AG04450 (cell line): ENCODE measurements at regions not wholly inside any gene's neighbourhood (a gene's known extent, or its start where the extent isn't known, plus 50 kb on each side); places are given as distances from the start of the nearest gene placed in this dataset.
"Not testable (repeated sequence)": the region's sequence is repeated elsewhere in the genome, so short reads cannot be mapped to it uniquely, and the experiment has no call there.

Experiments used
- CTCF ChIA-PET: fragments of 300-600, 350-600 bp; formaldehyde crosslinking; extraction: SDS; loops from one replicate; lab custom pipeline; 2022; ENCODE audit warnings: antibody characterized with exemption, inconsistent platforms; lab: Charles Lee
- POLR2A ChIA-PET: fragments of 350-600 bp; formaldehyde crosslinking; extraction: SDS; loops from one replicate; lab custom pipeline; 2021; ENCODE audit warnings: antibody characterized with exemption, inconsistent platforms; lab: Yijun Ruan, JAX
- DNase-seq: peaks from one replicate; pipeline ENCODE4 v3.0.0-alpha.2; 2011; ENCODE audit warnings: low read depth, low spot score
- H3K27ac ChIP-seq: one replicate; pipeline ENCODE4 v1.5.1; 2012; ENCODE audit warnings: low read depth, low read length, control low read depth
- H3K27me3 ChIP-seq: one replicate; pipeline ENCODE4 v1.6.0; 2012; ENCODE audit warnings: low read length; ENCODE audit not compliant: control insufficient read depth, insufficient read depth
- H3K4me3 ChIP-seq: 2 replicates; pipeline ENCODE4 v1.5.1; 2011; ENCODE audit warnings: mild to moderate bottlenecking, low read depth, low read length, control low read depth
- H3K9me3 ChIP-seq: 2 replicates; pipeline ENCODE4 v1.5.1; 2012; ENCODE audit warnings: low read length; ENCODE audit not compliant: control insufficient read depth, insufficient read depth
- TF ChIP-seq, protein P1 (sequence below): IDR thresholded peaks from 2 replicates; pipeline ENCODE4 v1.5.1; 2011; ENCODE audit warnings: low read depth, low read length, control low read depth, inconsistent platforms

DNA sequence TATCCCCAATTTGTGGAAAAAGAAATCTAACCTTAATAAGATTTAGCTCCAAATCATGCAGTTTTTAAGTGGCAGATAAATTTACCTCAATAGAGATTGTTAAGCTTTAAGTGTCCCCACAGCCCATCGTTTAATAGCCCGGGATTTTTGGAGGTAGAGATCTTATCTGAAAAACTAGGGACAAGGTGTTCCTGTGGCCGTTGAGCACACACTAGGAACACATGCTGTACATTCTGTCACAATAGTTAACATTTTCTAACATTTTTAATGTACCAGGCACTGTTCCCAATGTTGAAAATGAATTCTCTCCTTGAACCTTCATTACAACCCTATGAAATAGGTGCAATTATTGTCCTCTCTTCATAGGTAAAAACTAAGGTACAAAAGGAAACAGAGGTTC lies 85.7 kb upstream of the PLD5 start:
- POLR2A ChIA-PET = no interaction called here
- no peak for DNase-seq
- no peak overlapping the region for H3K27ac ChIP-seq
- CTCF ChIA-PET = no interaction called here
- H3K9me3 ChIP-seq = peaks cover 16% of the 10 kb centered on the region; the same call in 1 of the 2 replicates
- TF ChIP-seq, protein P1, sequence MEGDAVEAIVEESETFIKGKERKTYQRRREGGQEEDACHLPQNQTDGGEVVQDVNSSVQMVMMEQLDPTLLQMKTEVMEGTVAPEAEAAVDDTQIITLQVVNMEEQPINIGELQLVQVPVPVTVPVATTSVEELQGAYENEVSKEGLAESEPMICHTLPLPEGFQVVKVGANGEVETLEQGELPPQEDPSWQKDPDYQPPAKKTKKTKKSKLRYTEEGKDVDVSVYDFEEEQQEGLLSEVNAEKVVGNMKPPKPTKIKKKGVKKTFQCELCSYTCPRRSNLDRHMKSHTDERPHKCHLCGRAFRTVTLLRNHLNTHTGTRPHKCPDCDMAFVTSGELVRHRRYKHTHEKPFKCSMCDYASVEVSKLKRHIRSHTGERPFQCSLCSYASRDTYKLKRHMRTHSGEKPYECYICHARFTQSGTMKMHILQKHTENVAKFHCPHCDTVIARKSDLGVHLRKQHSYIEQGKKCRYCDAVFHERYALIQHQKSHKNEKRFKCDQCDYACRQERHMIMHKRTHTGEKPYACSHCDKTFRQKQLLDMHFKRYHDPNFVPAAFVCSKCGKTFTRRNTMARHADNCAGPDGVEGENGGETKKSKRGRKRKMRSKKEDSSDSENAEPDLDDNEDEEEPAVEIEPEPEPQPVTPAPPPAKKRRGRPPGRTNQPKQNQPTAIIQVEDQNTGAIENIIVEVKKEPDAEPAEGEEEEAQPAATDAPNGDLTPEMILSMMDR = no peak
- no peak overlapping the region for H3K4me3 ChIP-seq
- no peaks in the 10 kb centered on the region for H3K27me3 ChIP-seq

DNA sequence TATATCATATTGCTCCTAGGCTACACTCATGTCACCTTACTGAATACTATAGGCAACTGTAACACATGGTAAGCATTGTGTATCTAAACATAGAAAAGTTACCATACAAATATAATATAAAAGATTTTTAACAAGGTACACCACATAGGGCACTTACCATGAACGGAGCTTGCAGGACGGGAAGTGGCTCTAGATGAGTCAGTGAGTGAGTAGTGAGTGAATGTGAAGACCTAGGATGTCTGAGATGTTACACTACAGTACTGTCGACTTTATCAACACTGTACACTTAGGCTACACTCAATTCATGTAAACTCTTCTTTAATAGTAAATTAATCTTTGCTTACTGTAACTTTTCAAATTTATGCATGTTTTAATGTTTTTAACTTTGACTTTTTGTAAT lies 81.0 kb upstream of the PLD5 start:
- POLR2A ChIA-PET = no interaction called here
- Histone ChIP-seq H3K27ac (no peak overlapping the region), H3K9me3 (peaks cover 16% of the 10 kb centered on the region), H3K4me3 (no peak overlapping the region), H3K27me3 (no peaks in the 10 kb centered on the region)
- no peak for DNase-seq
- CTCF ChIA-PET = no interaction called here
- TF ChIP-seq, protein P1 = no peak

DNA sequence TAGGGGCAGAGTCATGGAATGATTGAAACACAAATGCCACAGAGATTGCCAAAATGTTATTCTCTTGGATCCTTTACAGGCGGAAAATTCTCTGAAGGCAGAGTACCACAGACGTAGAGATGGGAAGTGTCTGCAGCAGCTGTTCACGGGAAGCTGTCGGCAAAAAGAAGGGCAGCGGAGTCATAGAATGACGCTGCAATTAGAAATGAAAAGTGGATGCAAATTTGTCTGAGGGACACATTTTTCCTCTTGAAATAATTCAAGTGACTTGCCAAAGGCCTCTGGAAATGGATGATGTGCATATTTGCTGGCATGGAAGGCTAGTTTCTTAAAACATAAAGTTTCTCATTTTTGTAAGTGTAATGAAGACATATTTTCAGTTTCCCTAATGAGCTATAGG lies 77.5 kb upstream of the PLD5 start:
- peaks cover 16% of the 10 kb centered on the region for H3K9me3 ChIP-seq
- CTCF ChIA-PET = no interaction called here
- H3K27me3 ChIP-seq = no peaks in the 10 kb centered on the region
- TF ChIP-seq, protein P1 = no peak
- POLR2A ChIA-PET = no interaction called here
- H3K27ac ChIP-seq = no peak overlapping the region
- H3K4me3 ChIP-seq = no peak overlapping the region
- DNase-seq = no peak

DNA sequence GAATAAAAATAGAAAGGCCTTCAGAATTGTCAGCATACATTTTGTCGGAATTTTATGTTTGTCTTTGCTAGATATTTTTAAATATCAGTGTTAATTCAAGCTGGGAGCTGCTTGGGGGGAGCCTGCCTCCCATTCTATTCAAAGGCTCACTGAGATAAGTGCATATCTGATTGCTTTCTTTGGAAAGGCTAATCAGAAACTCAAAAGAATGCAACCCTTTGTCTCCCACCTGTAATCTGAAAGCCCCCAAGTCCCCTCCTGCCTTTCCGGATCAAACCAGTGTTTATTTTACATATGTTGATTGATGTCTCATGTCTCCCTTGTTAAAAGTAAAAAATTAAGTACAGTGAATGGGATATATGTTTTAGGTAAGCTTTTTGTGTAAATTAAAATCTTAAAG lies 69.3 kb upstream of the PLD5 start:
- H3K27me3 ChIP-seq, CTCF ChIA-PET, H3K4me3 ChIP-seq, POLR2A ChIA-PET, H3K9me3 ChIP-seq, H3K27ac ChIP-seq, DNase-seq: not testable (repeated sequence)

DNA sequence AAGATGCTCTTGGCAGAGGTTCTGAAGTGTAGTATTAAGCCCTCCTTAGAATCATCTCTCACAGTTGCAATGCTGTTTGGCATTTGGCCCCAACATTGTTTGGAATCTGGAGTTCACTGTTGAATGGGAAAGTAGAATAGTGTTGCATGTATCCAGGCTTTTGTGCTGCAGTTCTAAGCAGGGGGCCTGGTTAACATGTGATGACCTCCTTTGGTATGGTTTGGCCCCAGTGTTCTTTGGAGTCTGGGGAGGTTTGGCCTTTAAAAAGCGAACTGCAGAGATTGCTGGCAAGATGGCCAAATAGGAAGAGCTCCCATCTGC lies 61.8 kb upstream of the PLD5 start:
- DNase-seq = no peak
- Histone ChIP-seq H3K27ac (no peak overlapping the region), H3K4me3 (no peak overlapping the region), H3K27me3 (no peaks in the 10 kb centered on the region), H3K9me3 (peaks cover 12% of the 10 kb centered on the region)
- CTCF ChIA-PET = no interaction called here
- POLR2A ChIA-PET = no interaction called here
- TF ChIP-seq, protein P1 = no peak
